Right cardiac atrium (tissue), 5 donors: ENCODE measurements at regions not wholly inside any gene's neighbourhood (a gene's known extent, or its start where the extent isn't known, plus 50 kb on each side); places are given as distances from the start of the nearest gene placed in this dataset.

ENCODE experiments used
- ATAC-seq, 2 donors: fragments of 200-7000 bp; cut with Tn5 transposase; one replicate each; pipeline versions ENCODE4 v1.8.0 to v1.9.1; 2020; ENCODE audit warnings: moderate library complexity in 2 of 2, mild to moderate bottlenecking in 1 of 2
- DNase-seq, 3 donors: peaks; one replicate each; pipeline ENCODE4 v3.0.0-alpha.2; 2020
- H3K27ac ChIP-seq: one replicate; pipeline ENCODE4 v1.5.1; 2013; ENCODE audit warnings: mild to moderate bottlenecking, low read length, control low read depth, moderate library complexity
- H3K27me3 ChIP-seq: one replicate; pipeline ENCODE4 v1.6.1; 2013; ENCODE audit not compliant: control insufficient read depth, insufficient read depth
- H3K4me1 ChIP-seq: one replicate; pipeline ENCODE4 v1.6.1; 2013; ENCODE audit warnings: low read length; ENCODE audit not compliant: control insufficient read depth, insufficient read depth
- H3K4me3 ChIP-seq: one replicate; pipeline ENCODE4 v1.5.1; 2013; ENCODE audit warnings: low read length, control low read depth
- H3K9me3 ChIP-seq: one replicate; pipeline ENCODE4 v1.6.1; 2013; ENCODE audit warnings: low read length; ENCODE audit not compliant: control insufficient read depth
- WGBS: extraction: QIAGEN DNeasy Blood & Tissue Kit; methylation state at CpG from one replicate; pipeline ENCODE4 v1.1.7; 2013; 5-methylcytosine and 5-hydroxymethylcytosine counted together
- intact Hi-C, 4 donors: fragments of 100-400 bp; cut with DNase I; formaldehyde crosslinking; loops; one replicate each; pipeline versions ENCODE4 v1.11.0 to v1.14.0; 2022 to 2023
- donor health status: healthy with polysubstance abuse.
- donor health status: DM: no; HTN: yes; CAD: no.
- donor health status: DM: no; HTN: no; CAD: no.
- donor health status: DM: no; HTN: yes; CAD: no; lungs with severe emphysema.
- donor health status: DM: yes; HTN: yes; CAD: no.

- DNase-seq (no peak), ATAC-seq (no peak)
- peaks cover 3% of the 10 kb centered on the region for H3K9me3 ChIP-seq
- 66% methylated on average over 9 of the region's 9 CpGs for WGBS
- intact Hi-C loops: no loop called here
- H3K4me1 ChIP-seq: no peaks in the 10 kb centered on the region
- no peaks in the 10 kb centered on the region for H3K27me3 ChIP-seq
- no peak overlapping the region for H3K4me3 ChIP-seq
- no peak overlapping the region for H3K27ac ChIP-seq
These were observed 49.9 kb upstream of the MEDAG start for GRCh38 chr13:30856005-30856790.
